ENCODE measurements at regions not wholly inside any gene's neighbourhood (a gene's known extent, or its start where the extent isn't known, plus 50 kb on each side); places are given as distances from the start of the nearest gene placed in this dataset.

DNA sequence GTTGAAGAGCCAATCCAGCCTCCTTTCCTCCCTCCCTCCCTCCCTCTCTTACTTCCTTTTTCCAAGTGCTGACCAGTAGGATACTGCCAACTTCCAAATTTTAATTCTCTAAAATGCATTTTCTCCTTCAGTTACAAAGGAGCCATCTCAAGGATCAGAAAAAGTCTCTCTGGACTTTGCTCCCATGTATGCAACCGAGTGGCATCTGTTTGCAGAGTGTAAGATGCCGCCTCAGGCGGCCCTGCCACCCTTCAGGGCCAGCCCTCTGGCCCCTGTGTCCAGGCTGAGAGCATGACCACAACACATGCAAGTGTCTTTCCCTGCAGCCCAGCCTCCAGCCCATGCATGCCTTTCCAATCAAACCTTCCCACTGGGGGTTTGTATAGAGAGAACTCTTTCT, 205.3 kb upstream of the RAB4A start:
- no peak for DNase-seq (ENCODE audit: low spot score)

DNA sequence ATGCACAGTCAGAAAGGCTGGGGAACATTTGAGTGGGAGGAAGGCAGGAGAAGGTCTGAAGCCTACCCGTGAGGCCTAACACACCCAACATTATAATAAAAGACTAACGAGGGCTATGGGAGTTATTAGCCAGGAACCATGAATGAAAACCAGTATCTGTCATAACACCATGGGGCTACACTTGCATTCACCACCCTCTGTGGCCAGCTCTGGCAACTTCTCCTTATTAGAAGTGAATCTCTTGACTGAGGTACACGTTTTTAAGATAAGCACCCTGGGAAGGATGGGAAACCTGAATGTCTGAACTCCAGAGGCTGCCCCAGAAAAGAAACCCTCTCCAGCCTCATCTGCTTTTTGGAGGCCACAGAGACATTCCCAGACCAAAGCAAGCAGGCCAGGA, 204.3 kb upstream of the RAB4A start:
- DNase-seq (ENCODE audit: low spot score): no peak

DNA sequence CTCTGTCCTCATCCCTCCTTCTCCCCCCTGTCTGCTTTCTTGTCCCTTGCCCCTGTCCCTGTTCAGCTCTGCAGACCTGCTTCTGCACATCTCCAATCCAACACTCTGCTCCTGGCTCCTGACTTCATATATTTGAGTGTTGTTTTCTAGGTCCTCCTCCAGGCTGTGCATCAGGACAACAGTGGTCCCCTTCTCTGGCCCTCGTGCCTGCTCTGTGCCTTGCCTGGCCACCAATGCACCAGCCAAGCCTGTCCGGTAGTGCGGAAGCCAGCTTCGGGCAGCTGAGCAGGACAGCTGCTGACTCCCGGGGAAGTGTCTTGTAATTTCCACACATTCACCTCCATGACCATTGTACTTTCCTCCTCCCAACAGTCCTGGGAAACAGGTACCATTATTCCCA, 203.4 kb upstream of the RAB4A start:
- no peak for DNase-seq (ENCODE audit: low spot score)

DNA sequence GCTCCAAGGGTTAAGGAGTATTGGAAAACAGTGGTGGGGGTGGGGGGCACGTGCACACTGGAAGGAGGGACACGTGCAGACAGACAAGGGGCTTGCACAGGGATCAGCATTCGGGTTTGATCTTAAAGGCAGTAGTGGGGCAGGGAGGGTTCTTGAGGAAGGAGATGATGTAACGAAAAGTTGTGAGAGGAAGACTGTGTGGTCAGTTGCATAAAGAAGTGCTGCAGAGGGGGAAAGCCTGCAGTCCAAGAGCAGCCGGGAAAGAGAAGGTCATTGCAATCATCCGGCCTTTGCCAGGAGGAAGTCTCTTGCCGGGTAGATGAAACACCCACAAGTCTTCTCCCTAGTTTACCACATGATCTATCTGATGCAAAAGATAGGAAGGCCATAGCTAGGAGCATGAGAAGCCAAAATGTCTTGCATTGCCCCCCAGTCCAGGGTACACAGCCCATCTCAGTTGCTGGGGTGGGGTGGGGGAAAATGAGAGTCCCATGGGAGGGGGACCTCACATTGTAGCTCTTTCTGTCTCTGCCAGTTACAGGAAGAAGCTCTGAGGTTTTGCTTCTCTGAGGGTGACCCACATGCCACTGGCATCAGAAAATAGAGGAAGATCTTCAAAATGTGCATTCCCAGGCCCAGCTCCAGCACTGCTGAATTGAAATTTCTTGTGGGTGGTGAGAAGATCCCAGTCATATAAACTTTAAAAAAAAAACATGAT, 202.5 kb upstream of the RAB4A start:
- no peak for DNase-seq (ENCODE audit: low spot score)

DNA sequence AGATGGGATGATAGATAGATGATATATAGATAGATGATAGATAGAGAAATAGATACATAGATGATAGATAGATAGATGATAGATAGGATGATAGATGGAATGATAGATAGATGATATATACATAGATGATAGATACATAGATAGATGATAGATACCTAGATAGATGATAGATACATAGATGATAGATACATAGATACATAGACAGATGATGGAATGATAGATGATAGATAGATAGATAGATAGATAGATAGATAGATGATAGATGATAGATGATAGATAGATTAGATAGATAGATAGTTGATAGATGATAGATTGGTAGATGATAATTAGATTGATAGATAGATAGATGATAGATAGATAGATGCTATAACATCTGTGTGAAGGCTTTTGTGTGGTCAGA, 201.7 kb upstream of the RAB4A start:
- no peak for DNase-seq (ENCODE audit: low spot score)

- no peak for DNase-seq (ENCODE audit: low spot score)
Observed at GRCh38 chr1:229070168-229070567, 200.7 kb upstream of the RAB4A start.

DNA sequence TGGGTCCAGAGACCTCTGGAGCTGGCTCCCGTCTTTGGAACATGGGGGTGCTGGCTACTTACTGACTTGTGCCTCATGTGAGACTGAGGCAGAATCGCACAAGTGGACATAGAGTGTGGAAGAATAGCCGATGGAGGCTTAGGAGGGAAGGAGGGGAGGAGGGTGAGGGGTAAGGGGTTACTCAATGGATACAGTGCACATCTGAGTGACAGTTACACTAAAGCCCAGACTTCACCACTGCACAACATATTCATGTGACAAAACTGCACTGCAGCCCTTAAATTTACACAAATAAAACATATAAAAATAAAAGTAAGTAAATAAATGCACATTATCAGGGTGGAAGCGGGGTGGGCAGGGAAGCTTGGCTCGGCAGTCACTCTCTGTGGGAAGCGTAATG, 197.7 kb upstream of the RAB4A start:
- no peak for DNase-seq (ENCODE audit: low spot score)

GRCh38 chr1:229075217-229075616, 195.7 kb upstream of the RAB4A start:
- DNase-seq (ENCODE audit: low spot score): no peak

DNA sequence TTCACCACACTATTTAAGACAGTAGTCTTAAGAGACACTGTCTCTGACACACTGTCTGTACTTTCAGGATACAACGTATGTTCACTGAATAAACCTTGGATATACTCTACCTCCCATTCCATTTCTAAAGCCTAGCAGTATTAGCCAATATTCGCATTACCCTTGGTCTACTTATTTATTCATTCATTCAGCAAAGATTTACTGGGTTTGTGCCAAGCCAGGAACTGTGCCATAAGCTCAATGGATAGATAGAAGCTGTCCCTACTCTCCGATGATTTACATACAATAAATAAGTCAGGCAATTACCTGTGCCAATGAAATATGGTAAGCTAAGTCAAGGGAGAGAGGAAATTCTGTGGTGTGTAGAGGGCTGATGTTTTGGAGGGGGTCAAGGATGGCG, 195.2 kb upstream of the RAB4A start:
- DNase-seq (ENCODE audit: low spot score): no peak

DNA sequence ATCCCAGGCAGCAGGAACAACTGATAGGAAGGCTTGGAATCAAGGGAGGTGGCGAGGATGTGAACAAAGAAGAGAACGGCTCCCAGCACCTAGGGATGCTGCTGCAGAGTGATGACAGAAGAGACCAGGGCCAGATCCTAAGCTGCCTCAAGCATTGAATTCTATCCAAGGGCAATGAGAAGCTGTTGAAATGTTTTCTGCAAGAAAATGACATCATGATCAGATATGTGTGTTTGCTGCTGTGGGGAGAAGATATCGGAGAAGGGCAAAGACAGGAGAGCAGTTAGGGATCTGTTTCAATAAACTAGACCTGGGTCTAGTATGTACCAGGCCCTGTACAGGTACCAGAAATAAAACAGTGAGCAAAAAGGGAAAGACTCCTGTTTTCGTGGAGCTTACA, 194.7 kb upstream of the RAB4A start:
- no peak for DNase-seq (ENCODE audit: low spot score)

DNA sequence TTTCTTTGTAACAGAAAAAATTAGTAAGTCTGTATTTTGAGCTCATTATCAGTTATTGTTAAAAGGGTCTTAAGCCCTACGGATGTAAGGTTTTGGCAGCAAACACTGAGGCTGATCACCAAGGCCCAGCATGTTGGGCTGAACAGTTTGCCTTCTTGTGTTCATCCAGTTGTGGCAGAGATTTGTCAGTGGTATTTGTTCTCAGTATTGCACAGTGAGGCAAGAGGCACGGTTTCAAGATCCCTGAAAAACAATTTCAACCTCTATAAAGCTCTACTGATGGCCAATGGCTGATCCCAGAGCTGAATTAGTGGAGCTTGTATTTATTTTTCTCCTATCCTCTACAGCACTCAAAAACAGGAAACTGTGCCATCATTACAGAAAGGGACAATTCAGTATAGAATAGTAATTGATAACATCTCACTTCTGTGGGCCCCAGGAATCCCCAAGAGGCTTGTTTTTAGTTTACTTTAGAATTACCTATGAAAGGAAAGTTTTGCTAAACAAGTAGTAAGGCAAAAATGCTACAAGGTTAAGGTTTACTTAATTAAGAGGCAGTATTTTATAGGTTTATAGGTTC, 191.8 kb upstream of the RAB4A start:
- no peak for DNase-seq (ENCODE audit: low spot score)

DNA sequence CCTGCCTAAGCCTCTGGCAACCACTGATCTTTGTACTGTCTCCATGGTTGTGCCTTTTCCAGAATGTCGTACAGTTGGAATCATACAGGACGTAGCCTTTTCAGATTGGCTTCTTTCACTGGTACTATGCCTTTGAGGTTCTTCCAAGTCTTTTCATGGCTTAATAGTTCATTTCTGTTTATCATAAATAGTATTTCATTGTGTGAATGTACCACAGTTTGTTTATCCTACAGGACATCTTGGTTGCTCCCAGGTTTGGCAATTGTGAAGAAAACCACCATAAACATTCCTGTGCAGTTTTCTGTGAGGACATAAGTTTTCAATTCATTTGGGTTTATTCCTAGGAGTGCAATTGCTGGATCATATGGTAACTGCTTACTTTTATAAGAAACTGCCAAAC, 190.6 kb upstream of the RAB4A start:
- no peak for DNase-seq (ENCODE audit: low spot score)

DNA sequence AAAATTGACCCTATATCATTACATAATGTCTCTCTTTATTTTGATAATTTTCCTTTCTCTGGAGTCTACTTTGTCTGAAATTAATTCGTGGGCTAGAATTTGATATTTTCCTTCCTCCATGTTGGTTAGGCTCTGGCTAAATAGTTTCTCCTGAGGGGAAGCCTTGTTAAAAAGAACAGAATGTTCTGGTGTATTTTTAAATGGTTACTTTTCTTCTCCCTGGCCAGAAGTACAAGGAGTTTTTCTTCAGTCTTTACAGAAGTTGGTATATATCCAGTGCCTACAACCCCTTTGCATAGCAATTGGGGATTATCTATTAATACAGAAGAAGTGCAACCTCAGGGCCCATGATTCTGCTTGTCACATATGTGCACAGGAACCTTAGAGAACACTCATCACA, 185.6 kb upstream of the RAB4A start:
- no peak for DNase-seq (ENCODE audit: low spot score)

DNA sequence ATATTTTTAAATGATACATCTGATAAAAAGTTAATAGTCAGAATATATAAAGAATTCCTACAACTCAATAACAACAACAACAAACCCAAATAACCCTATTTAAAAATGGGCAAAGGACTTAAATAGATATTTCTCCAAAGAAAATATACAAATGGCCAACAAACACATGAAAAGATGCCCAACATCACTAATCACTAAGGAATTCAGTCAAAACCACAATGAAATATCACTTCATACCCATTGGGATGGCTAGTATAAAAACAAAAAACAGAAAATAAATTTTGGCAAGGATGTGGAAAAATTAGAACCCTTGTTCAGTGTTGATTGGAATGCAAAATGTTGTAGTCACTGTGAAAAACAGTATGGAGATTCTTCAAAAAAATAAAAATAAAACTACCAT, 184.8 kb upstream of the RAB4A start:
- DNase-seq (ENCODE audit: low spot score): no peak

DNA sequence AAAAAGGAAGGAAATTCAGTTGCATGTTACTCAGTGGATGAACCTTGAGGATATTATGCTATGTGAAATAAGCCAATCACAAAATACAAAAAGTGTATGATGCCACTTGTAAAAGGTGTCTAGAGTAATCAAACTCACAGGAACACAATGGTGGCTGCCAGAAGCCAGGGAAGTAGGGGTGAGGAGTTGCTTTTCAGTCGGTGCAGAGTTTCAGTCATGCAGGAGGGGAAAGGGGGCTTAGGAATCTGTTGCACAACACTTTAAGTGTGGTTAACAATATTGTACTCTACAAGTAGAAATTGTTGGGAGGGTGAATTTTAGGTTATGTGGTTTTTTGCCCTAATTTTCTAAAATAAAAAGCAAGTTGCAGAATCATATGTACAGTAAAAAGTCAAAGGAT, 184.2 kb upstream of the RAB4A start:
- DNase-seq (ENCODE audit: low spot score): peak; percentile 21

DNA sequence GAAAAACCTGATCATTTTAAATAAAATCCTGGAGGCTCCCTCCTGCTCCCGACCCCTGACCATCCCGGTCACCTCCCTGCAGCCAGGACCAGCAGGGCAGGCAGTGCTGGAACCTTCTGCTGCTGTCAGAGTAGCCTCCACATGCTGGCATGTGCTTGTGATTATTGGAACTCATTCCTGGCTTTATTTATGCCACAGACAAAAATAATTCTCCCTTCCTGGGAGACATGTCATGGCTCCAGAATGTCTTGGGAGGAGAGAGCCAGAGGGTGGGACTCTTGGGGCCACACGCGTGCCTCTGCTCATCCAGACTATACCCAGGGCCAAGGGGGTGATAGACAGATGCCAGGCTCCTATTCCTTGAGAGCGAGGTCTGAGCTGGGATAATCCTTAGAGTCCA, 183.6 kb upstream of the RAB4A start:
- DNase-seq (ENCODE audit: low spot score): no peak

- no peak for DNase-seq (ENCODE audit: low spot score)
Observed at GRCh38 chr1:229087906-229088305, 183.0 kb upstream of the RAB4A start.

DNA sequence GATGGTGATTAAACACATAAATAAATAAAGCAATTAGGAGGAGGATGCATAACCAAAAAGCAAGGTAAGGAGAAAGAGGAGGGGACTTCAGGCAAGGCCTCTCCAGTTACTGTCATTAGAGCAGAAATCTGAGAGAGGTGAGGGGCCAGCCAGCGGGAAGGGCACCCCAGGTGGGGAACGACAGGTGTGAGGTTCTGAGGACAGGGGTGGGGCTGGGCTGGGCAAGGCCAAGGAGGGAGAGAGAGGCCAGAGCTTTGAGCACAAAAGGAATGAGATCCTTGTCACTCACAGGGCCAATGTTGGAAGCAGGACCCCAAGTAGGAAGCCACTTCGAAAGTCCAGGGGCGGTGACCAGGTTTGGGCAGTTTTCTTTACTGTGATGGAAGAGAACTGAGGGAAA, 182.2 kb upstream of the RAB4A start:
- DNase-seq (ENCODE audit: low spot score): no peak

- DNase-seq (ENCODE audit: low spot score): no peak
Observed at GRCh38 chr1:229089586-229090208, 181.2 kb upstream of the RAB4A start.

DNA sequence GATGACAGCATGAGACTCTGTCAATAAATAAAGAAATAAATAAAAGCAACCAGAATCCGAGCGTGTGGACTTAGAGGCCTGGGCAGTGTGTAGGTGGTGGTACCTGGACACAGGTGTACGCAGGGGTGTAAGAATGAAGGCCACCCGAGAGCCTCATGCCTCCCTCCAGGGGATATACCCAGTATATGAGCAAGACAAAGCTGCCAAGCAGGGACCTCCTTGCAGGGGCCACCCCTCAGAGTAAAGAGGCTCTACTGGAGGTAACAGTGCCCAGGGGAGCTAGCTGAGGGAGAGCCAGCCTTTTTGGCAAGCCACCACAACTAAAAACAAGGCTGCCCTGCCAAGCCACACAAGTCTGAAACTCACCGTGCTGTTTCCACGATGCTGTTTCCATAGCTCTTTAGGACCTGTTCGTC, 179.2 kb upstream of the RAB4A start:
- no peak for DNase-seq (ENCODE audit: low spot score)

- no peak for DNase-seq (ENCODE audit: low spot score)
Observed at GRCh38 chr1:229092377-229093237, 178.3 kb upstream of the RAB4A start.

DNA sequence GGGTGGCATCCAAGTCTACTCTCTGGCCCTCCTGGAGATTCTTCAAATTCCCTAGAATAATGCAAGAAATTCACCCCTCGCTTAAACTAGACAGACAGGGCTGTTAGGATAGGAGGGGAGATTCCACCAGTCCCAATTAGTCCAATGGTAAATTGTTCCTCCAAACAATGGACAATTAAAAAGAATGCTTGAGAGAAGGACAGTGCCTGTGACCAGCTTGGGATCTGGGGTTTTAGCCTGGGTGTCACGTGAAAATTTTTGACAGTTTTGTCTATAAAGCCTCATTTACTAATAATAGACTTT, 177.7 kb upstream of the RAB4A start:
- DNase-seq (ENCODE audit: low spot score): no peak

All from kidney capillary endothelial cell (primary cell).